Right lobe of liver (tissue), 6 donors: ENCODE measurements at regions not wholly inside any gene's neighbourhood (a gene's known extent, or its start where the extent isn't known, plus 50 kb on each side); places are given as distances from the start of the nearest gene placed in this dataset.

ENCODE experiments used
- ATAC-seq, 4 donors: fragments of 200-7000 bp; cut with Tn5 transposase; one replicate each; pipeline ENCODE4 v1.9.1; 2020; ENCODE audit warnings: mild to moderate bottlenecking in 4 of 4, moderate library complexity in 4 of 4
- DNase-seq, 3 donors: peaks; one replicate each; pipeline ENCODE4 v3.0.0-alpha.2; 2020
- H3K27ac ChIP-seq, 3 donors: fragments of 200-600 bp; one replicate each; pipeline ENCODE4 v1.8.0; 2022
- H3K27me3 ChIP-seq, 2 donors: fragments of 200-600 bp; one replicate each; pipeline ENCODE4 v1.8.0; 2022
- H3K36me3 ChIP-seq, 4 donors: fragments of 200-600 bp; sonication (generic) in 1 of 4; one replicate each; pipeline versions ENCODE4 v1.5.1 to v1.8.0; 2017 to 2022; ENCODE audit warnings: control low read depth in 1 of 4
- H3K4me1 ChIP-seq, 4 donors: fragments of 200-600 bp; sonication (generic) in 1 of 4; one replicate each; pipeline versions ENCODE4 v1.5.1 to v1.8.0; 2017 to 2022; ENCODE audit warnings: control low read depth in 1 of 4
- H3K4me3 ChIP-seq, 3 donors: fragments of 200-600 bp; one replicate each; pipeline ENCODE4 v1.8.0; 2022
- H3K9me3 ChIP-seq, 4 donors: fragments of 200-600 bp; sonication (generic) in 1 of 4; one replicate each; pipeline versions ENCODE4 v1.5.1 to v1.8.0; 2017 to 2022; ENCODE audit warnings: control low read depth in 1 of 4
- CTCF ChIP-seq, 4 donors: fragments of 200-600 bp in 3 of 4; fragments of 450-650 bp in 1 of 4; IDR thresholded peaks; one replicate each; pipeline versions ENCODE4 v1.5.1 to v1.8.0; 2016 to 2022; ENCODE audit warnings: antibody characterized with exemption in 4 of 4, mild to moderate bottlenecking in 2 of 4
- POLR2A ChIP-seq: fragments of 450-650 bp; IDR thresholded peaks from one replicate; pipeline ENCODE4 v1.6.1; 2017; ENCODE audit warnings: antibody characterized with exemption, mild to moderate bottlenecking
- WGBS: methylation state at CpG from one replicate; pipeline ENCODE4 v1.1.6; 2018; ENCODE audit warnings: low coverage, low lambda C conversion rate; ENCODE audit not compliant: insufficient coverage; ENCODE audit errors: missing lambda C conversion rate; 5-methylcytosine and 5-hydroxymethylcytosine counted together
- intact Hi-C, 2 donors: fragments of 100-400 bp; cut with DNase I; formaldehyde crosslinking; loops; one replicate each; pipeline versions ENCODE4 v1.11.2 to v1.14.1; 2022
- donor health status: DM: no; HTN: yes; CAD: no.
- donor health status: DM: no; HTN: no; CAD: no.
- donor health status: DM: no; HTN: no; CAD: no.
- donor health status: DM: no; HTN: yes; CAD: no.
- donor health status: DM: no; HTN: yes; CAD: no.

- 37% methylated on average over 5 of the region's 5 CpGs for WGBS
- H3K4me3 ChIP-seq: no peak overlapping the region
- intact Hi-C loops: no loop called here
Observed at GRCh38 chr2:145752091-145752806, 1232.3 kb upstream of the ZEB2 start.

GRCh38 chr2:145751629-145752028, 1231.7 kb upstream of the ZEB2 start:
- H3K27ac ChIP-seq: peak overlapping the region; percentile 3 to 16 (median 12)
- peaks cover 0 to 4% (median 0%) of the 10 kb centered on the region in 4 donors for H3K4me1 ChIP-seq
- no peaks in the 10 kb centered on the region for H3K27me3 ChIP-seq
- ATAC-seq (peak; percentile 55 to 77 (median 60)), DNase-seq (no peak)
- 30% methylated on average over 4 of the region's 6 CpGs for WGBS
- no peaks in the 10 kb centered on the region for H3K36me3 ChIP-seq
- H3K9me3 ChIP-seq: no peaks in the 10 kb centered on the region
- no peak overlapping the region for H3K4me3 ChIP-seq
- TF ChIP-seq CTCF (IDR thresholded peaks at IDR 0.05) (no peak), POLR2A (no peak)
- intact Hi-C loops: no loop called here

More at GRCh38 chr2:145752091-145752806, 1232.3 kb upstream of the ZEB2 start:
- peaks cover 0 to 4% (median 0%) of the 10 kb centered on the region in 4 donors for H3K4me1 ChIP-seq
- H3K36me3 ChIP-seq: no peaks in the 10 kb centered on the region
- H3K27me3 ChIP-seq: no peaks in the 10 kb centered on the region
- peak; percentile 74 to 84 (median 80) for ATAC-seq
- TF ChIP-seq POLR2A: no peak
- peak; percentile 63 to 78 (median 71) for TF ChIP-seq CTCF (IDR thresholded peaks at IDR 0.05)
- no peaks in the 10 kb centered on the region for H3K9me3 ChIP-seq
- no peak for DNase-seq
- H3K27ac ChIP-seq: peak overlapping the region in 2 of 3 donors; percentile 12 to 16

GRCh38 chr2:145751155-145751554, 1231.2 kb upstream of the ZEB2 start:
- Histone ChIP-seq H3K4me1 (peaks cover 0 to 4% (median 0%) of the 10 kb centered on the region in 4 donors), H3K27me3 (no peaks in the 10 kb centered on the region), H3K9me3 (no peaks in the 10 kb centered on the region), H3K4me3 (no peak overlapping the region), H3K36me3 (no peaks in the 10 kb centered on the region), H3K27ac (peak overlapping the region in 2 of 3 donors; percentile 11 to 12)
- no peak for TF ChIP-seq POLR2A
- TF ChIP-seq CTCF (IDR thresholded peaks at IDR 0.05): no peak
- no peak for DNase-seq
- WGBS: 40% methylated on average over 1 of the region's 1 CpG
- ATAC-seq: peak in 1 of 4 donors; percentile 20
- intact Hi-C loops: no loop called here

- no peaks in the 10 kb centered on the region for H3K27me3 ChIP-seq
- no peak overlapping the region for H3K27ac ChIP-seq
- intact Hi-C loops: no loop called here
- TF ChIP-seq CTCF (IDR thresholded peaks at IDR 0.05) (no peak), POLR2A (no peak)
- no peak for DNase-seq
- H3K4me1 ChIP-seq: peaks cover 0 to 4% (median 0%) of the 10 kb centered on the region in 4 donors
- no peak for ATAC-seq
- 79% methylated on average over 4 of the region's 4 CpGs for WGBS
- H3K9me3 ChIP-seq: no peaks in the 10 kb centered on the region
- H3K36me3 ChIP-seq: no peaks in the 10 kb centered on the region
- no peak overlapping the region for H3K4me3 ChIP-seq
Observed at GRCh38 chr2:145750612-145751011, 1230.7 kb upstream of the ZEB2 start.
